ENCODE measurements at regions not wholly inside any gene's neighbourhood (a gene's known extent, or its start where the extent isn't known, plus 50 kb on each side); places are given as distances from the start of the nearest gene placed in this dataset.

DNA sequence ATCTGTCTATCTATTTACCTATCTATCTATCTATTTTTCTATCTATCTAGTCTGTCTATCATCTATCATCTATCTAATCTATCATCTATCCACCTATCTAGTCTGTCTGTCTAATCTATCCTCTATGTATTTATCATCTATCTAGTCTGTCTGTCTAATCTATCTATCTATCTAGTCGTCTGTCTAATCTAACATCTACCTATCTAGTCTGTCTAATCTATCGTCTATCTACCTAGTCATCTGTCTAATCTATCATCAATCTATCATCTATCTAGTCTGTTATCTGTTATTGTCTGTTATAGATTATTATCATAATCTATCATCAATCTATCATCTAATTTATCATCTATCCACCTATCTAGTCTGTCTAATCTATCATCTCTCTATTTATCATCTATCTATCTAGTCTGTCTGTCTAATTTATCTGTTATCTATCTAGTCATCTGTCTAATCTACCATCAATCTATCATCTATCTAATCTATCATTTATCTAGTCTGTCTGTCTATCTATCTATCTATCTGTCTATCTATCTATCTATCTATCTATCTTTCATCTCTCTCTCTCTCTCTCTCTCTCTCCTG lies 80.2 kb upstream of the ZNF618 start:
- DNase-seq (ENCODE audit: low read depth) (no peak), FAIRE-seq (no peak)
- TF ChIP-seq, protein P1, sequence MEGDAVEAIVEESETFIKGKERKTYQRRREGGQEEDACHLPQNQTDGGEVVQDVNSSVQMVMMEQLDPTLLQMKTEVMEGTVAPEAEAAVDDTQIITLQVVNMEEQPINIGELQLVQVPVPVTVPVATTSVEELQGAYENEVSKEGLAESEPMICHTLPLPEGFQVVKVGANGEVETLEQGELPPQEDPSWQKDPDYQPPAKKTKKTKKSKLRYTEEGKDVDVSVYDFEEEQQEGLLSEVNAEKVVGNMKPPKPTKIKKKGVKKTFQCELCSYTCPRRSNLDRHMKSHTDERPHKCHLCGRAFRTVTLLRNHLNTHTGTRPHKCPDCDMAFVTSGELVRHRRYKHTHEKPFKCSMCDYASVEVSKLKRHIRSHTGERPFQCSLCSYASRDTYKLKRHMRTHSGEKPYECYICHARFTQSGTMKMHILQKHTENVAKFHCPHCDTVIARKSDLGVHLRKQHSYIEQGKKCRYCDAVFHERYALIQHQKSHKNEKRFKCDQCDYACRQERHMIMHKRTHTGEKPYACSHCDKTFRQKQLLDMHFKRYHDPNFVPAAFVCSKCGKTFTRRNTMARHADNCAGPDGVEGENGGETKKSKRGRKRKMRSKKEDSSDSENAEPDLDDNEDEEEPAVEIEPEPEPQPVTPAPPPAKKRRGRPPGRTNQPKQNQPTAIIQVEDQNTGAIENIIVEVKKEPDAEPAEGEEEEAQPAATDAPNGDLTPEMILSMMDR (IDR thresholded peaks at IDR 0.05; ENCODE audit: insufficient read depth, low read depth, low read length): no peak
- no peak for TF ChIP-seq EZH2 (IDR thresholded peaks at IDR 0.05; ENCODE audit: insufficient read depth, low read length)
- H3K4me3 ChIP-seq (ENCODE audit: insufficient read depth, low read depth, low read length): no peak overlapping the region
- H4K20me1 ChIP-seq (ENCODE audit: insufficient read depth, low read length): no peaks in the 10 kb centered on the region
- H3K9me3 ChIP-seq (ENCODE audit: insufficient read depth, low read depth, low read length): peaks cover 3% of the 10 kb centered on the region
- no peak overlapping the region for H3K9ac ChIP-seq (ENCODE audit: low read length)
- Mint-ChIP-seq H3K27ac (ENCODE audit: unreplicated experiment) (no peak overlapping the region), H3K27me3 (ENCODE audit: low read depth, unreplicated experiment) (peaks cover 46% of the 10 kb centered on the region), H3K36me3 (ENCODE audit: low read depth, unreplicated experiment) (no peaks in the 10 kb centered on the region), H3K4me1 (ENCODE audit: low read depth, unreplicated experiment) (no peaks in the 10 kb centered on the region), H3K9me3 (ENCODE audit: unreplicated experiment) (peaks cover 7% of the 10 kb centered on the region), H3K4me3 (ENCODE audit: unreplicated experiment) (no peak overlapping the region)
- H2AFZ ChIP-seq (ENCODE audit: low read depth, low read length): no peak overlapping the region
- no peaks in the 10 kb centered on the region for H3K36me3 ChIP-seq (ENCODE audit: insufficient read depth, low read length)
- no peak overlapping the region for H3K4me2 ChIP-seq (ENCODE audit: low read length)
- H3K27ac ChIP-seq (ENCODE audit: low read depth, low read length): no peak overlapping the region
- peaks cover 19% of the 10 kb centered on the region for H3K27me3 ChIP-seq (ENCODE audit: insufficient read depth, low read length)
- H3K79me2 ChIP-seq (ENCODE audit: insufficient read depth, low read length): no peaks in the 10 kb centered on the region
- H3K4me1 ChIP-seq (ENCODE audit: insufficient read depth, low read length): no peaks in the 10 kb centered on the region

DNA sequence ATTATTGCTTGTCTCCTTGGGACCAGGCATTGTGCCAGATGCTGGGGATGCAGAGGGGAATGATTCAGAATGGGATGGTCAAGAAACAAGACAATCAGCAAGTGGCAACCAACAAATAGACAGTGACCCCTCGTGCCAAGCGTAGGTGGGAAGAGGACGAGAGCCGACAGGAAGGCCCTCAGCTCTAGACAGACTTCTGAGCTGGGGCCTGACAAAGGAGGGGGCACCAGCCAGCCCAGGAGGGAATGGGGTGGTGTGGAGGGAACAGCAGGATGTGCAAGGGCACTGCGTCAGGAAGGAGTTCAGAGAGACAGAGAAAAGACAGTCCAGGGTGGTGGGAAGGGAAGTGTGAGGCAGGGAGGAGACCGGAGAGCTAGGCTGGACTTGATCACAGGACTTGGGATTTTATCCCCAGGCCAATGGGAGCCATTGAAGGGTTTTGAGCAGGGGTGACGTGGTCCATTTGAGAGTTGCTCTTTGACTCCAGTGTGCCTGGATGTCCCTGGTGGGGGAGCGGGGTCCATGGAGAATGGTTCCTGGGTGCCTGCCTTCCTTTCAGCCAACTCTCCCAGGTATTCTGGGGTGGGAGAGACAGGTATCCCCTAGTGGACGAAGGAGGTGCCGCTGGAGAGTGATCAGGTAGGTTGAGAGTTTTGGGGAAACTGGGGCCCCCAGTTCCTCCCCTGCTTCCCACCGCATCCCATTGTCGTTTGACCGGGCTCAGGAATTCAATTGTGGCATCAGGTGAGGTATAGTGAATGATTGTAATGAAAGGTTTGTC lies 79.3 kb upstream of the ZNF618 start:
- no peak overlapping the region for H3K9ac ChIP-seq (ENCODE audit: low read length)
- no peak for DNase-seq (ENCODE audit: low read depth)
- H3K4me3 ChIP-seq (ENCODE audit: insufficient read depth, low read depth, low read length): no peak overlapping the region
- no peaks in the 10 kb centered on the region for H3K79me2 ChIP-seq (ENCODE audit: insufficient read depth, low read length)
- no peak for TF ChIP-seq EZH2 (IDR thresholded peaks at IDR 0.05; ENCODE audit: insufficient read depth, low read length)
- TF ChIP-seq, protein P1 (IDR thresholded peaks at IDR 0.05; ENCODE audit: insufficient read depth, low read depth, low read length): no peak
- H3K9me3 ChIP-seq (ENCODE audit: insufficient read depth, low read depth, low read length): no peaks in the 10 kb centered on the region
- no peak overlapping the region for H2AFZ ChIP-seq (ENCODE audit: low read depth, low read length)
- H3K4me2 ChIP-seq (ENCODE audit: low read length): no peak overlapping the region
- no peaks in the 10 kb centered on the region for H4K20me1 ChIP-seq (ENCODE audit: insufficient read depth, low read length)
- H3K36me3 ChIP-seq (ENCODE audit: insufficient read depth, low read length): no peaks in the 10 kb centered on the region
- Mint-ChIP-seq H3K36me3 (ENCODE audit: low read depth, unreplicated experiment) (no peaks in the 10 kb centered on the region), H3K27me3 (ENCODE audit: low read depth, unreplicated experiment) (peaks cover 43% of the 10 kb centered on the region), H3K27ac (ENCODE audit: unreplicated experiment) (no peak overlapping the region), H3K4me1 (ENCODE audit: low read depth, unreplicated experiment) (no peaks in the 10 kb centered on the region), H3K4me3 (ENCODE audit: unreplicated experiment) (no peak overlapping the region), H3K9me3 (ENCODE audit: unreplicated experiment) (peaks cover 7% of the 10 kb centered on the region)
- H3K4me1 ChIP-seq (ENCODE audit: insufficient read depth, low read length): no peaks in the 10 kb centered on the region
- FAIRE-seq: no peak
- H3K27me3 ChIP-seq (ENCODE audit: insufficient read depth, low read length): peaks cover 14% of the 10 kb centered on the region
- H3K27ac ChIP-seq (ENCODE audit: low read depth, low read length): no peak overlapping the region

Data from astrocyte (in vitro differentiated cells and primary cell).